ENCODE measurements at regions not wholly inside any gene's neighbourhood (a gene's known extent, or its start where the extent isn't known, plus 50 kb on each side); places are given as distances from the start of the nearest gene placed in this dataset.
A peak's percentile ranks its signal among the peaks of the same experiment; 100 is the strongest.

GRCh38 chr13:79648191-79648590, 167.2 kb downstream of the NDFIP2 start:
- TF ChIP-seq CTCF (IDR thresholded peaks at IDR 0.05; ENCODE audit: low read depth, low read length), result no peak
- no peaks in the 10 kb centered on the region for H3K9me3 ChIP-seq
- no peak for DNase-seq
- no peaks in the 10 kb centered on the region for H3K36me3 ChIP-seq
- peaks cover 25% of the 10 kb centered on the region for H3K4me1 ChIP-seq
- H3K27me3 ChIP-seq, result no peaks in the 10 kb centered on the region
- H3K4me3 ChIP-seq (ENCODE audit: low read depth, low read length), result no peak overlapping the region

GRCh38 chr13:79647533-79647932, 166.6 kb downstream of the NDFIP2 start:
- TF ChIP-seq CTCF (IDR thresholded peaks at IDR 0.05; ENCODE audit: low read depth, low read length), result no peak
- Histone ChIP-seq H3K27me3 (no peaks in the 10 kb centered on the region), H3K4me1 (peaks cover 28% of the 10 kb centered on the region), H3K4me3 (ENCODE audit: low read depth, low read length) (no peak overlapping the region), H3K9me3 (no peaks in the 10 kb centered on the region), H3K36me3 (no peaks in the 10 kb centered on the region)
- DNase-seq, result peak; percentile 79

GRCh38 chr13:79646880-79647279, 165.9 kb downstream of the NDFIP2 start:
- Histone ChIP-seq H3K9me3 (no peaks in the 10 kb centered on the region), H3K4me3 (ENCODE audit: low read depth, low read length) (no peak overlapping the region), H3K27me3 (no peaks in the 10 kb centered on the region), H3K4me1 (peaks cover 28% of the 10 kb centered on the region), H3K36me3 (no peaks in the 10 kb centered on the region)
- DNase-seq, result no peak
- TF ChIP-seq CTCF (IDR thresholded peaks at IDR 0.05; ENCODE audit: low read depth, low read length), result no peak

GRCh38 chr13:79645569-79645968, 164.6 kb downstream of the NDFIP2 start:
- no peak for DNase-seq
- TF ChIP-seq CTCF (IDR thresholded peaks at IDR 0.05; ENCODE audit: low read depth, low read length), result no peak

GRCh38 chr13:79642596-79642995, 161.6 kb downstream of the NDFIP2 start:
- DNase-seq, result no peak
- no peaks in the 10 kb centered on the region for H3K9me3 ChIP-seq
- H3K36me3 ChIP-seq, result no peaks in the 10 kb centered on the region
- H3K4me1 ChIP-seq, result peaks cover 17% of the 10 kb centered on the region
- H3K4me3 ChIP-seq (ENCODE audit: low read depth, low read length), result no peak overlapping the region
- H3K27me3 ChIP-seq, result no peaks in the 10 kb centered on the region
- TF ChIP-seq CTCF (IDR thresholded peaks at IDR 0.05; ENCODE audit: low read depth, low read length), result no peak; the same call in 1 of the 2 replicates

More at GRCh38 chr13:79645569-79645968, 164.6 kb downstream of the NDFIP2 start:
- Histone ChIP-seq H3K27me3 (no peaks in the 10 kb centered on the region), H3K4me1 (peaks cover 28% of the 10 kb centered on the region), H3K9me3 (no peaks in the 10 kb centered on the region), H3K4me3 (ENCODE audit: low read depth, low read length) (no peak overlapping the region), H3K36me3 (no peaks in the 10 kb centered on the region)

GRCh38 chr13:79637133-79637763, 156.3 kb downstream of the NDFIP2 start:
- no peaks in the 10 kb centered on the region for H3K9me3 ChIP-seq
- peak; percentile 20 for DNase-seq
- no peaks in the 10 kb centered on the region for H3K27me3 ChIP-seq
- TF ChIP-seq CTCF (IDR thresholded peaks at IDR 0.05; ENCODE audit: low read depth, low read length), result no peak
- no peaks in the 10 kb centered on the region for H3K36me3 ChIP-seq
- H3K4me3 ChIP-seq (ENCODE audit: low read depth, low read length), result no peak overlapping the region
- peaks cover 7% of the 10 kb centered on the region for H3K4me1 ChIP-seq

All from BE2C (cell line).